T-helper 2 cell treated with Interferon-gamma antibody and Interleukin-4, amounts not matched to agents 5 μg/mL and 100 μg/mL, for 36 hours (primary cell): ENCODE measurements at regions not wholly inside any gene's neighbourhood (a gene's known extent, or its start where the extent isn't known, plus 50 kb on each side); places are given as distances from the start of the nearest gene placed in this dataset.

Experiments
- DNase-seq: peaks from one replicate; pipeline ENCODE4 v3.0.0; 2021; ENCODE audit warnings: low spot score
- H3K27ac Mint-ChIP-seq: one replicate; pipeline ENCODE4 v1.8.0; 2021; ENCODE audit warnings: mild to moderate bottlenecking, mixed read lengths
- H3K27me3 Mint-ChIP-seq: one replicate; pipeline ENCODE4 v1.8.0; 2021; ENCODE audit warnings: low read depth, mixed read lengths
- H3K36me3 Mint-ChIP-seq: one replicate; pipeline ENCODE4 v1.8.0; 2021; ENCODE audit warnings: low read depth, mixed read lengths
- H3K4me1 Mint-ChIP-seq: one replicate; pipeline ENCODE4 v1.8.0; 2021; ENCODE audit warnings: low read depth, mixed read lengths
- H3K4me3 Mint-ChIP-seq: one replicate; pipeline ENCODE4 v1.8.0; 2022; ENCODE audit warnings: mild to moderate bottlenecking, moderate library complexity, mixed read lengths
- H3K9me3 Mint-ChIP-seq: one replicate; pipeline ENCODE4 v1.8.0; 2021; ENCODE audit warnings: mixed read lengths

DNA sequence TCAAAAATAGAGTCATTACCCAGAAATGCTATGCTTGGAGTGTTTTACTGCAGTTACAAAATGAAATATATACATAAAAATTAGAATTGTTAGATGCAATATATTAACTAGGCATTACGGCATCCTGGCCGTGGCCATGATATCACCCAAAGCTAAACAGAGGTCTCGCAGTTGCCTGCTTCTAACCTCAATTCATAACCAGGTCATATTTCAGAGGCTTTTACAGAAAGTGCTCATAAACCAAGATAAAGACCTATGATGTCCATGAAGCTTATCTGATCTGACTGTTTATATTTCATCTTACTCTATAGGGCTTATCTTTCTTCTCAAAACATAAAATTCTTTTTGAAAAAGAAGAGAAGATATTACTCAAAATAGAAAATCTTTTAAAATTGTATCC lies 664.5 kb upstream of the SALL1 start:
- H3K27ac Mint-ChIP-seq: no peak overlapping the region
- peaks cover 10% of the 10 kb centered on the region for H3K9me3 Mint-ChIP-seq
- H3K4me1 Mint-ChIP-seq: no peaks in the 10 kb centered on the region
- H3K36me3 Mint-ChIP-seq: no peaks in the 10 kb centered on the region
- no peaks in the 10 kb centered on the region for H3K27me3 Mint-ChIP-seq
- H3K4me3 Mint-ChIP-seq: no peak overlapping the region
- DNase-seq: no peak

DNA sequence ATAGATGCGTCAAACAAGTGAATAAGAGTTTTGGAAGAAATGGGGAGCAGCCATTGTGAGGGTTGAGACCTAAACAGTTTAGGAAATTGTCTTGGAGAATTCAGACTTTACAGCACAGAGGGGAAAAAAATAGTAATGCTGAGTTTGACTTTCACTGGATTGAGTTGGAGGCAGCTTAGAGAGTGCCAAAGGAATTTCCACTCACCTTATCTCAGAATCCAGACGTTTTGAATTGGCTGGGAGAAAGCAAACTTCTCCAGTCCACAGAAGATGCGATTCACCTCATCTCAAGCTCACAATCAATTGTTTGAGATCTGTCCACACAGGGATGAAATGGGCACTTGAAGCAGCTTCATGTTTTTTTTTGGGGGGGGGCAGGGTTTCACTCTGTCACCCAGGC lies 663.5 kb upstream of the SALL1 start:
- Mint-ChIP-seq H3K27ac (no peak overlapping the region), H3K27me3 (no peaks in the 10 kb centered on the region), H3K4me3 (no peak overlapping the region), H3K9me3 (peaks cover 16% of the 10 kb centered on the region), H3K4me1 (no peaks in the 10 kb centered on the region), H3K36me3 (no peaks in the 10 kb centered on the region)
- no peak for DNase-seq

DNA sequence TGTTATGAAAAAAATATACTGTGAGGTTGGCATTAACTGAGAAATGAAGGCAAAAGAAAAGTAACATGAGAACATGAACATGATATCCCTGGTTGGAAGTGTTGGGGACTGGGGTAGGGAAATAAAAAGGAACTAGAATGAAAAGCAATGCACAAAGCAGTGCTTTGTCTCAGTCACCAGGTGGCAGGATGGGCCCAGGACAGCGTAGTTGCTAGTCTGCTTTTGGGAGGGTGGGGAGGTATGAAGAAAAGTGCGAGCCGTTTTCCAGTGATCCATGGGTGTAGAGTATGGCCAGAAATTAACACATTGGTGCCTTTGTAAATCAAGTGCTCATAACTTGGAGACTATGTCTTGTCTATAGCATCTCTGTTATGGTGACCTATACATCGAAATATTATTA lies 662.5 kb upstream of the SALL1 start:
- no peak overlapping the region for H3K4me3 Mint-ChIP-seq
- H3K9me3 Mint-ChIP-seq: peaks cover 22% of the 10 kb centered on the region
- H3K4me1 Mint-ChIP-seq: no peaks in the 10 kb centered on the region
- H3K36me3 Mint-ChIP-seq: no peaks in the 10 kb centered on the region
- no peak overlapping the region for H3K27ac Mint-ChIP-seq
- DNase-seq: no peak
- H3K27me3 Mint-ChIP-seq: no peaks in the 10 kb centered on the region

DNA sequence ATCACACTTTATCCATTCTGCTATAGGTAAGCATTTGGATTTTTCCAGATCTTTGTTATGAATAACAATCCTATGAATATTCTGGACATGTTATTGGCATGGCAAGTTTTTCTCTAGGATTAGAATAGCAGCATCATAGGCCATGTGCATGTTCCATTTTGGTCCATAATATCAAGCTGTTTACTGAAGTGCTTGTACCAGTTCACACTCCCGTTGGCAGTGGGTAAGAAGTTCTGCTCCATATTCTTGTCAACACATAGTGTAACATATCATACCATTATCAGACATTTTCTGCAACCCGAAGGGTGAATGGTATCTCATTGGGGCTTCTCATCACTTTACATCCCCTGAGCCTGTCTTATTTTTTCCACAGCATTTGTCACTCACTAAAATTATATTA lies 661.9 kb upstream of the SALL1 start:
- Mint-ChIP-seq H3K4me1 (no peaks in the 10 kb centered on the region), H3K4me3 (no peak overlapping the region), H3K9me3 (peaks cover 23% of the 10 kb centered on the region), H3K27me3 (no peaks in the 10 kb centered on the region), H3K27ac (no peak overlapping the region), H3K36me3 (no peaks in the 10 kb centered on the region)
- no peak for DNase-seq

DNA sequence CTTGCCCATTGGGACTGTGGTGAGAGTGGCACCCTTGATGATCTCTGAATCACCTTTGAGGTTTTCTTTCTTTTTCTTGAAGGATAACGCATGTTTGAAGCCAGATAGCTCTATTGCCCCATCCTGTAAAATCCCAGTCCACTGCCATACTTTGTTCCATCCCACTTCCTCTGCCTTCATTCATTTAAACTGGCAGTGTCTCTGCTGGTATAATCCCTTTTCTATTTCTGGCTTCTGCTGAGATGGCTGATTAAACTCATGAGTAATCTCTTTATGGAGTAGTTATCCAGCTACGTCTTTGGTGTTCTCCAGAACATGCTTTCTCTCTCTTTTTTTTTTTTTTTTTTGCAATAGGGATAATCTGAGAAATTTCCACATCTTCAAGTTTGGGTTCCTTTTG lies 656.5 kb upstream of the SALL1 start:
- H3K27ac Mint-ChIP-seq: no peak overlapping the region
- DNase-seq: no peak
- no peaks in the 10 kb centered on the region for H3K36me3 Mint-ChIP-seq
- peaks cover 26% of the 10 kb centered on the region for H3K9me3 Mint-ChIP-seq
- H3K4me3 Mint-ChIP-seq: no peak overlapping the region
- H3K4me1 Mint-ChIP-seq: no peaks in the 10 kb centered on the region
- no peaks in the 10 kb centered on the region for H3K27me3 Mint-ChIP-seq

DNA sequence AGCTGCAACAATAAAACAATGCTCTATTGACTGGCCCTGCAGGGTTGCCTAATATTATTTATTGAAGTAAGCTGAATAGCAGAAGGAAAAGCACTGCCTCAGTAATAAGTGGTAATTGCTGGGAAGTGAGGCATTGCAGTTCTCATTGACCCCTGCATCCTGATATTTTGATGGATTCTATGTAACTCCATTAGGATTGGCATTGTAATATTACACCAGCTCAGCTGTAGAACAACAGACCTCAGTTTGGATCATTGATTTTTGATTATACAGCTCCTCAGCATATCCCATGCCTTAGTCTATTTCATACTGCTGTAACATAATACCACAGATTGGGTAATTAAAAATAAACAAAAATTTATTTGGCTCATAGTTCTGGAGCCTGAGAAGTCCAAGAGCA lies 650.6 kb upstream of the SALL1 start:
- Mint-ChIP-seq H3K27me3 (no peaks in the 10 kb centered on the region), H3K9me3 (peaks cover 19% of the 10 kb centered on the region), H3K4me1 (no peaks in the 10 kb centered on the region), H3K36me3 (no peaks in the 10 kb centered on the region), H3K4me3 (no peak overlapping the region), H3K27ac (no peak overlapping the region)
- DNase-seq: no peak

DNA sequence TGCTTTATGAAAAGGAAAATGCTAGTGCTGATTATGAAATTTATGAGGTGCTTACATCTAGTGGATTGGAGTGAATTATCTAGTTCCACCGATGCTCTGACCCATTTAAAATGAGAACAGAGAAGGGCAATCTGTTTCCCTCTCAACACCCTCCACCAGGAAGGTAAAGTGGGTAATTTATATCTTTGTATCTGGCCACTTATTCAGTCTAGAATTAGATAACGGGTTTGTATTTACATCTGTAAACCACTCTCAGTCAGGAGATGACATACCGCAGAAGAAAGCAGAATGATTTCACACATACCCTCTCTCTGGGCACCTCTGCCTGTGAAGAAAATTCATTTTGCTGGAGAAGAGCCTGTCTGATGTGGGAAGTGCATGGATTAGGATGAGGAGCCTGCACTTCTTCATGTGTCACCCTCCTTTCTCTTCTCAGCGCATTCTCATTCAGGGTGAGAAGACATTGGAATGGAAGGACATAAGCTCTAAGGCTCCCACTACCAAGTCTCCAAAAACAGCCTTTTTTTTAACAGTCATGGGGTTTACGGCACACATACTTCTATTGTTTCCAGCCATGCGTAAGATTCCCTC lies 646.7 kb upstream of the SALL1 start:
- no peaks in the 10 kb centered on the region for H3K27me3 Mint-ChIP-seq
- H3K4me1 Mint-ChIP-seq: no peaks in the 10 kb centered on the region
- peaks cover 19% of the 10 kb centered on the region for H3K9me3 Mint-ChIP-seq
- DNase-seq: no peak
- H3K27ac Mint-ChIP-seq: no peak overlapping the region
- H3K36me3 Mint-ChIP-seq: no peaks in the 10 kb centered on the region
- no peak overlapping the region for H3K4me3 Mint-ChIP-seq

DNA sequence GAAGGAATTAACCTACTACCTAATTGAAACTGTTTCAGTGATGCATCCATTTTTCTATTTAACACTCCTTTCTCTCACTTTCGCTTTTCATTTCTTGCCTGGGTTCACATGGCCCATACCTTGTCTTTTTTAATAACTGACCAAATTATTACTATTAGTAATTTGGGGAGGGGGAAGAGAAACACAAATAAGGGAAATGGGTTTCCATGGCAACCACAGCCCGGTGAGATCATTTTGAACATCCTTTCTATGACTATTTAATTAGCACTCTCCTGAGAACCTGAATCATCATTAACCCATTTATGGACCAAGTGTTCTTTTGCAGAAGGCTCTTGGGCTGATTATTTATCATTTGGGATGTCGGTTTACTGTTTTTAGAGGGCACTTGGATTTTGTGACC lies 628.2 kb upstream of the SALL1 start:
- H3K4me1 Mint-ChIP-seq: no peaks in the 10 kb centered on the region
- H3K9me3 Mint-ChIP-seq: peaks cover 21% of the 10 kb centered on the region
- H3K36me3 Mint-ChIP-seq: no peaks in the 10 kb centered on the region
- DNase-seq: no peak
- no peak overlapping the region for H3K4me3 Mint-ChIP-seq
- H3K27ac Mint-ChIP-seq: no peak overlapping the region
- H3K27me3 Mint-ChIP-seq: no peaks in the 10 kb centered on the region

DNA sequence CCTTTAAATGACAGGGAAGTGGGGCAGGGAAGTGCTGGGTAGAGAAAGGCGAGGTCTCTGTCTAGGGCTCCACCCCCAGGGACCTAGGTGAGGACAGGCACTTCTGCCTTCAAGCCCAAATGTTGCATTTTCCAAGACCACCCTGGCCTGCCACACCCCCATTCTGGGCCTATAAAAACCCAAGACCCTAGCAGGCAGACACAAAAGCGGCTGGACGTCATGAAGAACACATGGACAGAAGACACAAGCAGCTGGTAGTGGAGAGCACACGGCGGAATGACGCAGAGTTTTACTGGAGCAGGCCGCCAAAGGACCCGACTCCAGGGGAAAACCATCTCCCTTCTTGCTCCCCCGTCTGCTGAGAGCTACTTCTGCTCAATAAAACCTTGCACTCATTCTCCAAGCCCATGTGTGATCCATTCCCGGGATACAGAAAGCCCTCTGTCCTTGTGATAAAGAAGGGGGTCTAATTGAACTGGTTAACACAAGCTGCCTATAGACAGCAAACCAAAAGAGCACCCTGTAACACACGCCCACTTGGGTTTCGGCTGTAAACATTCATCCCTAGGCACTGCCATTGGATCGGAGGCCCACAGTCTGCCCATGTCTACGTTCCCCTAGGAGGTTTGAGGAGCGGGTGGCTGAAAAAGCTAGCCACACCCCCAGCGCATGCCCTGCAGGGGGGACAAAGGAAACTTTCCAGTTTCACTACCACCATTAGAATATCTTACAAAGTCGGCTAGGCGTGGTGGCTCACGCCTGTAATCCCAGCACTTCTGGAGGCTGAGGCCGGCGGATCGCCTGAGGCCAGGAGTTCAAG lies 622.2 kb upstream of the SALL1 start:
- Mint-ChIP-seq H3K27ac (no peak overlapping the region), H3K9me3 (peaks cover under 1% of the 10 kb centered on the region), H3K27me3 (no peaks in the 10 kb centered on the region), H3K4me1 (peaks cover 2% of the 10 kb centered on the region), H3K4me3 (no peak overlapping the region), H3K36me3 (no peaks in the 10 kb centered on the region)
- DNase-seq: no peak

DNA sequence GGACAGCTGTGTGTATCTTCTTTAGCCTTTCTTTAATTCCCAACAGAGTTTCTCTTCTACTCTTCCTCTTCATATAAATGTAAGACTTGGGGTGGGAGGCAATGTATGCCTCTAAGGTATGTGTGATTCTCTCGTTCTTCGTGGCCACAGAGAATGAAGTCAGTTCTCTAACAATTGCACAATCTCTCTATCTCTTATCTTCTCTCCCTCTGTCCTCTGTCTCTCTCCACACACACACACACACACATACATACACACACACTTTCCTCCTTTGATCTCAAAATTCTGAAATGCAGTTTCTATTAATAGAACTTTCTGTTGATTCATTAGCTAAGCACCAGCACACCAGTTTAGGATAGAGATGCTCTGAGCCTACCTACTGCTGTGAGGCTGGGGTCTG lies 615.7 kb upstream of the SALL1 start:
- peaks cover 2% of the 10 kb centered on the region for H3K4me1 Mint-ChIP-seq
- no peak overlapping the region for H3K27ac Mint-ChIP-seq
- no peaks in the 10 kb centered on the region for H3K36me3 Mint-ChIP-seq
- no peaks in the 10 kb centered on the region for H3K9me3 Mint-ChIP-seq
- no peak for DNase-seq
- H3K27me3 Mint-ChIP-seq: no peaks in the 10 kb centered on the region
- no peak overlapping the region for H3K4me3 Mint-ChIP-seq

DNA sequence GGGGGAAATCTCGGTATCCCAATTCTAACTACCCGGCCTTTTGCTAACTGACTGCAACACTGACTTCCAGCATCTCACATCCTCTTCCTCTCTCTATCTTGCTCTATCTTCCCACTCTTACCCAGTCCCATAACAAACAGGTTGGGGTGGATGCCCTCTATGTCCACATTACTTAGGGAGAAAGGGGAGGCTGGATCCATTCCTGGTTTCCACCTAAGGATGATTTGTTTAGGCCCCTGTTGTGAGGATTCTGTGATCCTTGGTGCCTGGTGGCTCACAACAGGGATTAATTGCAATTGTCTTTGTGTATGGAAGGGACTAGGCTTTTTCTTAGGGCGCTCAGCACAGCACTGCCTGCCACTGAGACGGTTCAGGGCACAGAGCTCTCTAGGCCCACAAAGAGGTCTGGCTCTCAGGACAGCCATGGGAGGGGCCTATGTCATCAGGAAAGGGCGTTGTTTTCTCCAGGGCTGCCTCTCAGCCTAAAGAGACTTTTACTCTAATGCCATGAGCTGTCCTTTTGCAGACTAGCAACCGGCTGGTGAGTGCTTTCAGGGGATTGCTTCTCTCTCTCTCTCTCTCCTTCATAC lies 612.1 kb upstream of the SALL1 start:
- H3K4me1 Mint-ChIP-seq: no peaks in the 10 kb centered on the region
- no peaks in the 10 kb centered on the region for H3K9me3 Mint-ChIP-seq
- DNase-seq: no peak
- H3K27me3 Mint-ChIP-seq: peaks cover 2% of the 10 kb centered on the region
- H3K36me3 Mint-ChIP-seq: no peaks in the 10 kb centered on the region
- H3K27ac Mint-ChIP-seq: no peak overlapping the region
- no peak overlapping the region for H3K4me3 Mint-ChIP-seq

DNA sequence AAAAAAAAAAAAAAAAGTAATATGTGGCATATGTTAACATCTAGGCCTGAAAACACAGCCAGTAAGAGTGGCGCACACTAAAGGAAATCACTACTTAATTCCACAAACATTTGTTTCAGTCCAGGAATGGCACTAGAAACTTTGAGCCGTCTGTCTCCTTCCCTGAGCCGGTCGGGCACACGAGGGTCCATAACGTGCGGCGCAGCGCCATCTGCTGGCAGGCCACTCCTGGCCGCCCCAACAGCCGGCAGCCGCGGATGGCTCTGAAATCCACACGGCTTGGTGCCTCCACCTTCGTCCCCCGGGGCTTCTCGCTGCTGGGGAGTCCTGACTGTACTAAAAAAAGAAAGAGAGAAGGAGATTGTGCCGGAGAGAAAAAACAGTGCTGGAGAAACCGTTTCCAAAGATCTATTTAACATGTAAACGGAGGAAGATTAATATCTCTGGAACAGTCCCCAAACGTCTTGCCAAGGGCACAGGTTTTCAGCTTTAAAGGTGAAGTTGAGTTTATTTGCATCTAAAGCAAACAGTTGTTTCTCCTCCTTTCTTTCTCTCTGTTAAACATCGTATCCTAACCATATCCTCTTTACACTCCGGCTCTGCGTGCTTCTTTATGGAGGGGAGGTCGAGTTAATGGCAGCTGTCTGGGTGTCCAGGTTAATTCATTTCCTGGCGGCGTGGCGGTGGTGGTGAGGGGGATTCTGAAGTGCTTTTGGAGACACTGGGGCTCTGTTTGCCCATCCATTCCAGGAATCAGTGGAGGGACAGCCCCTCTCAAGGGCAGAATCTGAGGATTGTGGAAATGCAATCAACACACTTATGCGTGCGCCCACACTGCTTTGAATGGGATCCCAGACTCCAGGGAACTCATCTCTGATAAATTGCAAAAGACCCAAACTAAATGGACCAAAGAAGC lies 611.3 kb upstream of the SALL1 start:
- peaks cover 2% of the 10 kb centered on the region for H3K27me3 Mint-ChIP-seq
- no peak overlapping the region for H3K27ac Mint-ChIP-seq
- H3K9me3 Mint-ChIP-seq: no peaks in the 10 kb centered on the region
- DNase-seq: peak; percentile 30
- H3K4me1 Mint-ChIP-seq: no peaks in the 10 kb centered on the region
- no peak overlapping the region for H3K4me3 Mint-ChIP-seq
- H3K36me3 Mint-ChIP-seq: no peaks in the 10 kb centered on the region

DNA sequence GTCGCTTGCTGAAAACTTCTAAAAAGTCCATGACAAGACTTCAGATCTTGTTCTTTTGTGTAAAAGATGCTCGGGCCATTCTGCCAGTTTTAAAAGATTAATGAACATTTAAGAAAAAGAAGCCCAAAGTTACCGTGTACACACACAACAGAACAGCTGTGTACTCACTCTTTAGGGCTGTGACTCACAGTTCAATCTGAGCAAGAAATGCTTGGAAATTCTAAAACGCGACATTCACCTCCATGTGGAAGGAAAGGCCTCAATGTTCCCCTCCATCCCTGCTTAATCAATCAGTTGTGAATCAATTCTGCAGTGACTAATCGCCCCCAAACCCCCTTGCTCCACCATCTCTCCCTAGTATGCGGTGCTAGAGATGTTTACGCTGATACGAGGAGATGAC lies 609.9 kb upstream of the SALL1 start:
- Mint-ChIP-seq H3K9me3 (no peaks in the 10 kb centered on the region), H3K27ac (no peak overlapping the region), H3K4me1 (no peaks in the 10 kb centered on the region), H3K4me3 (no peak overlapping the region), H3K36me3 (no peaks in the 10 kb centered on the region), H3K27me3 (peaks cover 2% of the 10 kb centered on the region)
- no peak for DNase-seq

DNA sequence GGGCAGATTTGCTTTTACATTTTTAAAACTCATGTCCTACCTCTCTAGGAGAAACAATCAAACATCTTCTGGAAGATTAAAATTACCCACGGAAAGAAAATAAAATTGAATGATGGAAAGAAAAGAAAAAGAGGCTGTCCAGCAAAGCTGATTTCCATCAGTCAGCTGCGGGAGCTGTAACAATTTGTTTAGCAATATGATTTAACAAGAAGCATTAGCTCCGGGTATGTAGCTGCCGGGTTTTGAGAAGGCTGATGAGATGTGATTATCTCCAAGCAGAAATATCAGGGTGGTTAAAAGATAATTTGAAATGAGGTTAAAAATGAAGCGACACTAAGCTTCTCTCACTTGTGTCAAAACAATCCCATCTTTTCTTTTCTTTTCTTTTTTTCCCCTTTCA lies 608.9 kb upstream of the SALL1 start:
- no peaks in the 10 kb centered on the region for H3K9me3 Mint-ChIP-seq

More for the DNA sequence above, 608.9 kb upstream of the SALL1 start:
- no peaks in the 10 kb centered on the region for H3K4me1 Mint-ChIP-seq
- H3K27me3 Mint-ChIP-seq: peaks cover 2% of the 10 kb centered on the region
- no peak overlapping the region for H3K27ac Mint-ChIP-seq
- no peak overlapping the region for H3K4me3 Mint-ChIP-seq
- no peak for DNase-seq
- H3K36me3 Mint-ChIP-seq: no peaks in the 10 kb centered on the region
